Fibroblast of peridontal ligament (primary cell): ENCODE measurements at regions not wholly inside any gene's neighbourhood (a gene's known extent, or its start where the extent isn't known, plus 50 kb on each side); places are given as distances from the start of the nearest gene placed in this dataset.

Experiments
- DNase-seq: peaks from one replicate; pipeline ENCODE4 v3.0.0-alpha.2; 2010; ENCODE audit errors: extremely low read depth

DNA sequence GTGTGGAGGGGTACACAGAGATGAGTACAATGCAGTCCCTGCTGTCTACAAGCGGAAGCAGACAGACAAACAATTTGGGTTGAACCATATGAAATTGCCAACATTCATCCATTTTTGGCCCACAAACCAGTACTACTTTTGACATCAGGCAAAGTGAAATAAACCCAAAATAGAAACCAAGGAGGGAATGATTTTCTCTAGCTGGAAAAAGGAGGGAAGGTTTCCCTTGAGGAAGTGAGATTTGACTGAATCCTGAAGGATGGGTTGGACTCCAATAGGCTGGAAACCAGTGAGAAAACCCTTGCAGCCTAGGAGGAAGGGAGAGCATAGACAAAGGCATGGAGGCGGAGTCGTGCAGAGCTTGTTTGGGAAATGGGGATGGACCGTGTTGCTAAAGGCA is 63.5 kb upstream of the PJA1 start:
- DNase-seq = no peak

DNA sequence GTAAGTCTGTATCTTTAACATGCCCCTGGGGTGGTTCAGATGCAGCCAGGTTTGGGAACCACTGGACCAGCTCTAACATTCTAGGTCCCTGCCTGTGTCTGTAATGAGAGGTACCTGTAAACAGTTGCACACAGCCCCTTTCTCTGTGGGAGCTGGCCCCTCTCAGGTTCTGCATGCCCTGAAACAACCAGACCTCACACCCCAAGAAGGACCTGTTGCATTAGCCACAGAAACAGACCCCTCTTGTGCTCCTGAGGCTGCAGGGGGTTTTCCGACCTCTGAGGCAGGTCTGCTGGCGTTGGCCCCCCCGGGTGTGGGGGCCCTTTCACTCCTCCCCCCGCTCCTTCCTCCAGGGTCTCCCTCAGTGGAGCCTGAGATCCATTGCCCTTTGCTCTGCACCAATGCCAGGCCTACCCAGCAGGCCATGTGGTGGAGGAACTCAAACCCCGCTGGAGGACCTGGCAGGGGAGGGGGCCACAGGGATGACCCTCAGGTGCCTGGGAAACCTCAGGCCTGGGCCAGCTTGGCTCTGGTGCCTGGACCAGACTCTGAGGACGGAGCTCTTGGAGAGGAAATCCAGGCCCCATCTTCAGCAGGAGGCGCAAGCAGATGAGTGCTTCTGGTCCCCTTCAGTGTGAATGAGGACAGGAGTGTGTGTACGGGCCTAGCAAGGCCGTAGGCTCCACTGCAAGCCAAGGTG is 61.4 kb upstream of the PJA1 start:
- DNase-seq = no peak

DNA sequence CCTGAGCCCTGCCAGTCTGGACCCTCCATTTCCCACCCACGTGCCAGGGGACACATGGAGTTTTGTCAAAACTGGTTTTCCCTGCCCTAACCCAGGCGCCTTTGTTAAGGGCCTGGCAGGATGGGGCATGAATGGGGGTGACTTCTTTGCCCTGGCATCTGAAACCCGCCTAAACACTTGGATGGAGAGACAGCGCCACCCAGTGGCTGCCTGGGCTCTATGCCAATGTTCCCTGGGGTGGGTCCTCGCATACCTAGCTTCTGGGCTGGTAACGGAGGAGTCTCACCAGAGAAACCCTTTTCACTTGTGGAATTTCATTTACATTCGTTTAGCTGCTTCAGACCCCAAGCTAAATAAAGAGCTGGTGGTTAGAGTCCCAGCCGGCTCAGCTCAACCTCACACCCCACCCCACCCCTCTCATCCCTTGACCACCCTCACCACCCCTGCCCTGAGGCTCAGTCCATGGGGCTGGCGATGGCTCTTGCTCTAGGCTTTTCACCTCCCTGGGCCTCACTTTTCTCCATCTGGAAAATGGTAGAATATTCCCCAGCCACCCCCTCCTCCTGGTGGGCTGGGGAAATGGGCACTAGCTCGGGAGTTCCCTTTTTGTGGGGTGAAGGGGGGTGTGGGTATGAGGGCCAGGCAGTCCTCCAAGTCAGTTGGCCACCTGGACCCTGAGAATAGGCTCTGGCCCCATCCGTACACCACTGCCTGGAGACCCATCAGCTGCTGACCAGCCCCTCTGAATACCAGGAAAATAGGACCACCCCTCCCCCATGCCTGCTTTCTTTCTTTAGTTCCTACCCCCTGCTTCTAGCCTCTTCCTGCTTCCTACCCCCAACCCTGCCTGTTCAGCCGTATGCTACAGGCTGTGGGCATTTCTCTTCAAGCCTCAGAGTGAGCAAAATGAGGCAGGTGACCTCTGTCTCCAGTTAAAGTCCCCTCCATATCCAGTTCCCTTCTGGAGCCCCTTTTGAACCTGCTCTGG is 57.1 kb upstream of the PJA1 start:
- peak; percentile 68 for DNase-seq

DNA sequence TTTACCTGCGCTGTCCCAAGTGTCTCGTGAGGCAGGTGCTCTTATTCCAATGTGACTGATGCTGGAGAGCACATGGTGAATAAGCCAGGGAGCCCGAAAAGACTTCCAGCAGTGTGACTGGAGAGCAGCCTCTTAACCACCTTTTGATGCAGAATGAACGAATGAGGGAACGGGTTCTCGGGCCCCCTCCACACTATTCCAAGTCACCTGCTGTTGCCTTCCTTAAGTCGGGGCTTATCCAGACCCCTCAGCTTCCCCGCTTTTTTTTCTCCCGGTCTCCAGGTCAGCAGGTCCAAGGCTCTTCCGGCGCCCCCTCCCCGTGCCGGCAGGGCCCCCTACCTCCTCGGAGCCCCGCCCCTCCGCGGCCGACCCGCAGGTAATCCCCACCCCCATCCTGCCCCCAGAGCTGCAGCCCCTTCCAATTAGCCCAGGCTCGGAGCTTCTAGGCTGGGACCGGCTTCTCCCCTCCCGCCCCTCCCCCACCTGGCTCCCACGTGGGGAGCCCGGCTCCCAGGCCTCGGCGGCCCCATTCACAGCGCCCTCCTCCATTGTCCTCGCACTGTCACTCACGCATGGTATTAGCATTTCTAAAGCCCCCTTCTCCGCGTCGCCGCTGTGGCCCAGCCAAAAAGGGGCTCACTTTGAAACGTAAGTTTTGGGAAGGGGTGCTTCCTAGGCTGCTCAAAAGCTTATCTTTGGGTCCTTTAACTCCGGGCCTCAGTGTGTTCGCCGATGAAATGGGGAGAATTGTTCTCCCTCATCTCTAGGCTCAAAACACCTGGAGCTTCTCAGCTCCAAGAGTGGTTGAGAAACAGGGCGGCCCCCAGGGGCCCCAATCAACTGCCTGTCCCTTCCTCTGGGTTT is 56.2 kb upstream of the PJA1 start:
- no peak for DNase-seq

DNA sequence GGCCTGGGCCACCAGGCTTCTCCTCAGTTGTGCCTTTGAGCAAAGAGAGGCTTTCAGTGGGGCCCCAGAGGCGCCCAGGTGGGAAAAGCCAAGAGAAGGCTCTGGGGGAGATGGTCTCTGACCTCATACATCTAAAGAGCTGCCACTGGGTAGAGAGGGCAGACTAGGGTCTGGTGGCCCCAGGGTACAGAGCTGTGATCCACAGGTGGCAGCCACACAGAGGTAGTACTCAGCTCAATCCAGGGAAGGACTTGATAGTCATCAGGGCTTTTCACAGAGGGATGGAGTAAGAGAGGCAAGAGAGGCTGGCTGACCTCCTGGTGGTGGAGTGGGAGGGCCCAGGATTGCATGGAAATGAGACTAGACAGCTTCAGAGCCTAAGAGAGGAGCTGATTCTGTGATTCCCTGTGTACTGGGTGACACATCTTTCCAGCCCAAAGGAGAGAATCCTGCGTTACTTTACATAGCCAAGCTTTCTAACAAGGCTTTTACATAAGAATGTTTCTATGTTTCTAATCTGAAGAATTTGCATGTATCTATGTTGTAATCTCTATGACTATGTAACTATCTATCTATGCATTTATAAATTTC is 53.2 kb upstream of the PJA1 start:
- DNase-seq = no peak

DNA sequence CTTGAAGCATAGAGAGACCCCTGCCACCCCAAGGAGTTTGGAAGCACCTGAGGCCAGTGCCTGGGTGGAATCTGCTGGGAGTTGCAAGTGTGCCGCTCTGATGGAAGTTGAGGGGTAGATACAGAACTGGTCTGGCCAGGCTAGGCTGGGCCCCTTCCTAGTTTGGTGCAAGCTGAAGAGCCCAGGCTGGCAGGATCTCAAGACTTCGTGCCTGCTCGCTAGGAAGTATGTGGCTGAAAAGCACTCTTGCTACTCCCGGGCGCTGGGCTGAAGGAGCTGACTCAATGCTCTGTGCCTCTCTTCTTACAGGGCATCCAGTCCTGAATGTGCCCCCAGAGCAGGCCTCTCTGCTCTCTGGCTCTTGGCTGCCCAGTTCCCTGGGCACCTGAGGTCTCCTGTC is 51.7 kb upstream of the PJA1 start:
- DNase-seq = no peak

DNA sequence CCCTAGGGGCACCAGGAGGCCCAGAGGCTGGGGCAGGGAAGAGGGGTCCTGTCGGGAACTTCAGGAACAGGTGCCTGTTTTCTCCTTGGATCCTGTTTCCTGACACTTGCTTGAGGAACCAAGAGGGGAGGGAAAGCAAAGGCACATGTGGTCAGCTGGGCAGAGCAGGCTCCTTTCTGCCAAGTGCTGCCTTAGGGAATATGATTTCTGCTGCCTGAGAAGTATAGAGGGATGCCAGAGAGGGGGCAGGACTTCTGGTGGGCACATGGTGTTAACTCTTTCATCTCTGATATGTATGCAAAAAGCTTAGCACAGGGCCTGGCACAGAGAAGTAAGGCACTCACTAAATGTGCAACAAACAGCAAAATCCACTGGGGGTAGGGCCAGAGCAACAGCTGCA is 51.2 kb upstream of the PJA1 start:
- DNase-seq = peak; percentile 5

DNA sequence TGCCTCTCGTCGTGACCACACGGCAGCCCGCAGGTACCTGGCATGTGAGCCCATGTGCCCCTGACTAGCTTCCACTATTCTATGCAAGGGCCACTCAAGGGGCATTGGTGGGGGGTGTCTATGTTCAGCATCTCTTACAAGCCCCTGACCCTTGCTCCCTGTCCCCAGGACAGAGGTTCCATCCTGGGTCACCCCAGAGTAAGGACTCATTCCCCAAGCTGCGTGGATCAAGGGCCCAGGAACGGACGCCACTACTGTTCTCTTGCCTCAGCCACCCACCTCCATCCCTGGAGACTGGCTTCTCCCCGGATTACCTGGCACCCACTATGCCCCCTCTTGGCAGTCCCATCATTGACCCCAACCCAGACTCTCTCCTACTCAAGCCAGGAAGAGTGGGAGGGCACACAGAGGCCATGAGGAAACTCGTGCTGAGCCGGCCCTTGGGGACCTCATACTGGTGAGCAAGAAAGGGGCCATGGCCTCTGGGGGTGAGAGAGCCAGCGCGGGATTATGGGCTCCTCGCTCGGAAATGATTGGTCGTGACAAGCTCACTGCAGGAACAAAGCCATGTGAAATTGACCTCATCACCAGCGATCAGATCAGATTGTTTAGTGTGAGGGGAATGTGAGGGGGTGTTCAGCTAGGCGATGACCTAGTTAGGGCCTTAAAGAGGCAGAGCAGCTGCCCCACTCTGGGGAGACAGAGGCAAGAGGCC is 50.1 kb upstream of the PJA1 start:
- DNase-seq = no peak
